HG03159 (cell line): ENCODE measurements at regions not wholly inside any gene's neighbourhood (a gene's known extent, or its start where the extent isn't known, plus 50 kb on each side); places are given as distances from the start of the nearest gene placed in this dataset.

Source experiments
- ATAC-seq: cut with Tn5 transposase; IDR thresholded peaks from one replicate; pipeline ENCODE4 v1.9.1; 2021; ENCODE audit warnings: mild to moderate bottlenecking, moderate library complexity; ENCODE audit not compliant: unreplicated experiment

GRCh38 chr2:67462738-67463496, 65.8 kb downstream of the ETAA1 start:
- no peak for ATAC-seq

DNA sequence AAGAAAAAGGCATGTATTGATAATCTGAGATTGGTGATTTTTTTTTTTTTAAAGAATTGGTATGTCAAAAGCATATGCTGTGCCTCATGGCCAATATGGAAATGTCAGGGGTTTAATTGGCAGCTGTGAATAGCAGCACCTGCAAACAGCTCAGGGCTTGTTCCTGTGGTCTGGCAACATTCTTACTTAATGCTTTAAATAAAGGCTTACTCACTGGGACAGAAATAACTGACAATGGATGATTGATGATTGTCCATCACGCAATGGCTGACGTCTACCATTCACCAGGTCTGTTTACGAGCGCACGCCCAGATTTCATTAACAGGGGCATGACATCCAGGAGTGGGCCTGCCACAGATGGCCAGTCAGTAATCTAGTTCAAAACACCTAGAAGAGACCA, 66.7 kb downstream of the ETAA1 start:
- ATAC-seq: no peak

DNA sequence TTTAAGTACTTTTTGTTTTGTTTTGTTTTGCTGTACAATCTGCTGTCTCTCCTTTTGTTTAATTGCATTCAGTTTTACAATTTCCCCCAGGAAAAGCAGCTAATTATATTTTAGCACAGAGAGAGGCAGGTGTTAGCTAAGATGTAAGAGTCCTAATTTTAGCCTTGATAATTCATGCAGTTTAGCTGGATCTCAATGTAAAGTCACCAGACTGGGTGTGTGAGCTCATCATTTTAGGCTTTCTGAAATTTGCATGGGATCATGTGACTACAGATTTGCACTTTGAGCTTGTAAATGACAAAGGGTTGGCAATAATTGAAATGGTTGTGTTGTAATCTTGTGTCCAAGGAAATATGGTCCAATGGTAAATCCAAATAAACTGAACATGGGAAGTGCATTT, 68.5 kb downstream of the ETAA1 start:
- ATAC-seq: no peak

DNA sequence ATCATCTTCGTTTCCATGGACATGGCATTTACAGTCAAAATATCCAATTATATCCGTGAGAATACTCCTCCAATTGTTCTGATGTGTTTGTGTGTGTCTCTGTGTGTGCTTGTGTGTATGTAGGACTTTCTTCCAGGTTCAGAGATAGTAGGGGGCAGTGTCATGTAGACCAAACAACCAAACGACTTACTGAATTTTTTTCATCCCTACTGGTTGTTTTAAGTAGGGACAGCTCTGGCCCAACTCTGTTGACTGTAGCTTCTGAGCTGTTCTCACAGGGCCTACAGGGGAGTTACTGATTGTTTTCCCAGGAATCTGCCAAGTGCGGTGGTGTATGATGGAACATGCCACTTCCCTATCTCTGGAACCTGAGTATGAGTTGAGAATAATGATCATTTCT, 69.6 kb downstream of the ETAA1 start:
- no peak for ATAC-seq

DNA sequence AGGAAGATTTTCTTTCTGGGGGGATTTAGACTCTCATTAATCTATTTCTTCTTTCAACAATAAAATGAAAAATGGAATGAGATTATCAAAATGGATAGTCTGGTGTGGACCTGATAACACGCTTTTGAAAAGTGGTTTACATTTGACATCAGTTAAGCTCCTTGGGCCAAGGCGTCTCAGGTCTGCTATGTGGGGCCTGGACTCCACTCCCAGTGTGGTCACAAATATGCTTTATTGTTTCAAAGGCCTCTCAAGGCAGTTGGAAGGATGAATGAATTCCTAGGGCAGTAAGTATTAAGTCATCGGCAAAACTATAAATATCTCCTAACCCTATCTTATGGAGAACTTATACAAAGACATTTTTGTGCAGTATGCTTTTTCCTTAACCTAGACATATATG, 74.5 kb downstream of the ETAA1 start:
- no peak for ATAC-seq

- no peak for ATAC-seq
Measured at GRCh38 chr2:67476809-67477790, 80.0 kb downstream of the ETAA1 start.

DNA sequence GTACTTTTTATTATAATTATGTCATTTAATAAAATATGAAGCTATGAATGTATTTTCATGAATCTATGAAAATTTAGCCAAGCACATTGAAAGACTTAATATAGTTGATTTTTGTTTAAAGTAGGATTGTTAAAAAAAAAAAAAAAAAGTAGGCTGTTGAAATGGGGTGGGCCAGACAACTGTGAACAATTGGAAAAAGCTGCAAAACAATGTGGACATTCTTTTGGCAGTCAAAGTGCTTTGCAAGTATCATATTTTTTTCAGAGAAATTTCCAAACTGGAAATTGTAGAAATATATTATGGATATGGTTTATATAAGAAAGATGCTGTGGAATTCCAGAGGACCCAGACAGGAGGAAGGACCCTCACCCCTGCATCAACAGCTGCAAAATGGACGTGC, 82.1 kb downstream of the ETAA1 start:
- no peak for ATAC-seq

- ATAC-seq: no peak
Measured at GRCh38 chr2:67485431-67485830, 88.3 kb downstream of the ETAA1 start.

- ATAC-seq: no peak
Measured at GRCh38 chr2:67486041-67486796, 89.1 kb downstream of the ETAA1 start.

DNA sequence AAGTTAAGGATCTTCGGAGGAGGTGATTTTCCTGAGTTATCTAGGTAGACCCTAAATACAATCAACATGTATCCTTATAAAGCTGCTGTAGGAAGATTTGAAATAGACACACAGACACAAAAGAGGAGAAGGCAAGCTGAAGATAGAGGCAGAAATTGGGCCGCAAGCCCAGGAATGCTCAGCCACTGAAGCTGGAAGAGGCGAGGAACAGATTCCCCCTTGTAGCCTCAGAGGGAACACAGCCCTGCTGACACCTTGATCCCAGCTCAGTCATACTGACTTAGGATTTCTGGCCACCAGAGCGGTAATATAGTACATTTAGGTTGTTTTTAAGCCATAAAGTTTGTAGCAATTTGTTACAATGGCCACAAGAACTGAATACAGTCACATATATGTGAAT, 90.9 kb downstream of the ETAA1 start:
- no peak for ATAC-seq

GRCh38 chr2:67489396-67489795, 92.3 kb downstream of the ETAA1 start:
- ATAC-seq: no peak

- no peak for ATAC-seq
Measured at GRCh38 chr2:67498931-67499330, 101.8 kb downstream of the ETAA1 start.

DNA sequence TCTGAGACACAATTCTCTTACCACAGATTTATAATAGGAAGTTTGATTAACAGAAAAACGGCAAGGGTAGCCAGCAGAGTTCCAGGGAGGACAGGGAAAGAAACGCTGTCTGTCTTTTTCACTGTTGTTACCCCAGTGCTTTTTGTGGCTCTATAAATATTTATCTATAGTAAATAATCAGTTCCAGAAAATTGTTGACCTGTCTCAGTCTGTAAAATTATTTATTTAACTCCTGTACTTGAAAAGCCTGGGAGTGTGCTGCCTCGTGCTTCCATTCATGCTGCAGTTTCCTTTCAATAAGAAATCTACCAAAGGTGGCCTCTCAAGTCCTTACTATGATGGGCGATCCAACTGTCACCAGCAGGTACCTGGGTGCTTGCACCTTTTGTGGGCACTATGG, 102.9 kb downstream of the ETAA1 start:
- no peak for ATAC-seq

DNA sequence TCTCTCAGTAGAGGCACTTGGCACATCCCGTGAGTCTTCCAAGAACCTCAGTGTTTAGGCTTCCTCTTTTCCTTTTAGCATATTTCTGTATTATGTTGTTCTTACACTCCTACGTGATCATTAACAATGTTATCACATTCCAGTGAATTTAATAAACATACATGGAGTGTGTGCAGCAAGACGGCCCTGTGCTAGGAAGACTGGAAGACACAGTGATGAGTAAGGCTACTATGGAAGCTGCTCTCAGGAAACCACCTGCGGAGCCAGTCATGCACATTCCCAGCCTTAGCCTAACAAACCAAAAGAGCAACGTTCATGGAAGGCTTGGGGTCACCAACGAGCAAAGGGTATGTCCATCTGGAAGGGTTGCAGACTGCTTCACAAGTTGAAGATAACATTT, 103.4 kb downstream of the ETAA1 start:
- no peak for ATAC-seq

DNA sequence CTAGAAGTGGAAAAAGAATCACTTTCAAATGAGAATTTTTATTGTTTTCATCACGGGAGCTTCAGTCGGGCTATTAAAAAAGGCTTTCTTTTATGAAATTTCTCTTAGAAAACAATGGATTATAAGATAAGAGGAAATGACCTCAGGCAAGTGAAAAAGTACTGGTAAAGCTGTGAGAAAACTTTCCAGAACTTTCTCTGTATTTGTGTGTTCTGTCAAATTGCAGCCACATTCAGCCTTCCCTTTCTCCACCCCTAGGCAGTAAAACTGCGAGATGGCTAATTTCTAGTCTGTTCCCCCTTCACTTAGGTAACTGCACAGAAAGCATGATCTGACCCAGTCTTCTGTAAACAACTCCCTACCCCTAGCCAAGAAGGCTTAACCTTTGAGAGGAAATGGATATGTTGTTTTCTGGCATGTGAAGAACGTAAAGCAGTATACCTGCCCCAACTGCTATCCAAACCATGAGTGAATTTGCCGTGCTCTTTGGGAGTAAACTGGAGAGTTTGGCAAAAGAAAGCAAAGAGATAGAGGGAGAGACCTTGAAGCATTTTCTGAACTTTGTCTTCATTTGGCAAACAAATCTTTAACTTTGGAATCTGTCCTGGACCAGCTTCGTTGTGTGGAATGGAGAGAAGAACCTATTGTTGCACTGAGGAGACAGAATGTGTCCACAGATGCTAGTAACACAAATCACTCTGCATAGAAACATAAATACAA, 105.4 kb downstream of the ETAA1 start:
- ATAC-seq: no peak

GRCh38 chr2:67503066-67503795, 106.1 kb downstream of the ETAA1 start:
- no peak for ATAC-seq

- no peak for ATAC-seq
Measured at GRCh38 chr2:67510745-67511144, 113.6 kb downstream of the ETAA1 start.

DNA sequence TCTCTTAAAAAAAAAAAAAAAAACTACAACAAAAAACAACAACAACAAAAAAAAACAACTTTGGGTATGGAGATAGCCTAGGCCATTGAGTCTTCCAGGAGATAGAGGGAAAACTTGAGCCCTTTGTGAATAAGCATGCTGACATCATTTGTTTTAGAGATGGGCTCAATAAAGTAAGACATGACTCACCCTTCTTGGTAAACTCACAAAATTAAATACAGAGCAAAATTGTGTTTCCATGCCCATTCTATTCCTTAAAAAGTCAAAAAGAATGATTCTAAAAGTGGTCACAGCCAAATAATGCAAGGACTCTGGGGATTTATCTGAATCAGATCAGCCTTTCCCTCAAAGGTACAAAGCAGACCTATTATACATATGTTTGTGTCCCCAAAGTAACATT, 117.4 kb downstream of the ETAA1 start:
- ATAC-seq: no peak

DNA sequence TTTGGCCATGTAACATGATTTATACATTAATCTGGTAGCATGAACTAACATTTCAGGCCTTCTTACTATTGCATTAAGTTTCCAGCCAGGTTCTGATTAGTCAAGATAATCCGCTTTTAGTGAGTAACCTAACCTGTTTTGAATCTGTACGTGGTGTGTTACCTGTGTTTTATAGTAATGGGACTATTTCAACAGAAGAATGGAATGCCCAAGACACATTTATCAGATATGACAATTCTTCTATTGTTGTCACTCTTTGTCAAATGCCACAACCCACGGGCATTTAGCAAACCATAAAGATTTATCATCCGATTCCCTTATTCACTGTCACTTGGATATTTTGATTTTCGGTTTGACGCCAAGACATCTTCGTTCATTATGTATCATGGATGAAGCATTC, 117.9 kb downstream of the ETAA1 start:
- ATAC-seq: no peak

GRCh38 chr2:67515538-67515937, 118.4 kb downstream of the ETAA1 start:
- no peak for ATAC-seq
